CD4-positive, alpha-beta T cell treated with Interleukin-6 for 4 hours (primary cell): ENCODE measurements at regions not wholly inside any gene's neighbourhood (a gene's known extent, or its start where the extent isn't known, plus 50 kb on each side); places are given as distances from the start of the nearest gene placed in this dataset.
"Not testable (repeated sequence)": the region's sequence is repeated elsewhere in the genome, so short reads cannot be mapped to it uniquely, and the experiment has no call there.

Experiments used
- DNase-seq: peaks from one replicate; pipeline ENCODE4 v3.0.0-alpha.2; 2020; ENCODE audit warnings: mixed read lengths

DNA sequence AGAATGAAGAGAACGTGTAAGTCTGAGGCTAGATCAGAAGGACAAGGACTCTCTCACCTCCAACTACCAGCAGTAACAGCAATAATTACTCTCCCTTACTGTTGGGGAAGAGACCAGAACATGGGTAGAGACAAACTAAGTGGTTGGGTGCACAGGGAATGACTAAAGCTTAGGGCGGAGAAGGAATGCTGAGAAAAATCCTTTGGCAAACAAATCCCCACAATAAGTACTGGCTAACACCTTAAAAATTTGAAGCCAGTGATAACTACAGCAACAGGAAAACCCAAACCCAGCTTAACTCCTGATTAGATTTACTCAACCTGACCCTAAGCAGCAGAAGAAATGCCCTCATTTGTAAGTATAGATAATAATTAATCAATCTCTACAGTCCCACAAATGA lies 759.0 kb downstream of the AACS start:
- no peak for DNase-seq

DNA sequence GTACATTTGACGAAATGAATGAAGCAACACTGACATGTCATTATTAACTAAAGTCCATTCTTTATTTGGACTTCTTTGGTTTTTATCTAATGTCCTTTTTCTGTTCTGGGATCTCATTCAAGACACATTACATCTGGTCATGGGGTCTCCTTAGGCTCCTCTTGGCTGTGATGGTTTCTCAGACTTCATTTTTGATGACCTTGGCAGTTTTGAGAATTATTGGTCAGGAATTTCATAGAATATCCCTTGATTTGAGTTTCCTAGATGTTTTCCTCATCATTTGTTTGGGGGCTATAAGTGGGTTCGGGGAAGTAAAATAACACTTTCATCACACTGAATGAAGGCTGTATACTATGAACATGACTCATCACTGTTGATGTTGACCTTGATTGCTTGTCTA lies 770.6 kb downstream of the AACS start:
- no peak for DNase-seq

DNA sequence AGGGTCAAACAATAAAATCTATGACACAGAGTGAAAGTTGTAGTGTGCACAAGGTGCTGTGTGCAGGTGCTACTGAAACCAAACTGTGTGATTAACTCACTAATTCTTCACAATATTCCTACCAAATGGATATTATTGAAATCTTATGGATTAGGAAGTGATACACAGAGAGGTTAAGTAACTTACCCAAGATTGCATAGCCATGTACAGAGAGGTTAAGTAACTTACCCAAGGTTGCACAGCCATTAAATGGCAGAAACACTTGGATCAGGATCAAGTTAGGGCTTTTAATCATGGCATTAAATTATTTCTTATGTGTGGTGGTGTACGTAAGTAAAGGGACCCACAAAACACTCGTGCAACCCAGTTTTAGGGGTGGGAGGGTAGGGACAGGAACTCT lies 771.4 kb downstream of the AACS start:
- DNase-seq = no peak

DNA sequence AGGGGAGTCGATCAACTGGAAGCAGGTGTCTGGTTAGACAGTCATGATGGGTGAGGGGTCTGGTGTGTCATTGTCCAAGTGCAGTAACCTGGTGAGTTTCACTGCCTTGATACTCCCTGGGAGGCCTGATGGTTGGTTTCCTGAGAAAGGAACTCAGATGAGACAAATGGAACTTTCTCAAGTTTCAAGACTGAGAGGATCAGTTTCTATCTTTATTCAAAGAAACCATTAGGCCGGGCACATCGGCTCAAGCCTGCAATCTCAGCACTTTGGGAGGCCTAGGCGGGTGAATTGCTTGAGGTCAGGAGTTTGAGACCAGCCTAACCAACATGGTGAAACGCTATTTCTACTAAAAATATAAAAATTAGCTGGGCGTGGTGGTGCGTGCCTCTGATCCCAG lies 776.1 kb downstream of the AACS start:
- DNase-seq = no peak

DNA sequence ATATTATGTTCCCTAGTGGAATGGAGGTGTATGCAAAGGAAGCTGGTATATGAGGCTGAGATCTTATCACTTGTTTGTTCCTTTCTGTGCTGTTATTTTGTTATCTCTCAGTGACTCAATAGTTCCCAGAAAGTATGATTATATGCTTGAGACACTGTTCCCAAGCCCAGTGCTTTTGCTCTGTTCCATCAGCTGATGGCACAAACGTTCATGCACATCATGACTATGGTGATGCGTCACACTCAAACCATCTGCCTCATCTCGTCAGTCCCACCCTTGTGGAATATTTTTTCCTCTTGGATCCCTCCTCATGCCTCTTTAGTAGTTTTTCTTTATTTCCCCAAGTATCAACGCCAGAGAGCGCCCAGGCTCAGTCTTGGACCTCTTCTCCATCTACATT lies 786.9 kb downstream of the AACS start:
- no peak for DNase-seq

DNA sequence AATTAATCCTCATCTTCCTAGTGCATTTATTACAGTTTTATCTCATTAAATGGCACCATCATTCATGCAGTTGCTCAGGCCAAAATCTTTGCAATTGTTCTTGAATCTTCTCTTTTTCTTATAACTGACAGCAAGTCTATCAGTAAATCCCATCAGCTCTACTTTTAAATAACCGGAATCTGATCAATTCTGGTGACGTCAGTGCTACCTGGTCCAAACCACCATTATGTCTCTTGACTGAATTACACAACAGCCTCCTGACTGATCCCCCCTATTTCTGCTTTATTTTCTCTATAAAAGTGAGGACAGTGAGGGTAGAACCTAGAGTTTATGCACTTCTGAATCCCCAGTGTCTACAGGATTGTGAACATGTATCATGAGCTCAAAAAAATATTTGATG lies 787.4 kb downstream of the AACS start:
- DNase-seq = no peak

GRCh38 chr12:125853670-125854069 lies 788.4 kb downstream of the AACS start:
- no peak for DNase-seq

DNA sequence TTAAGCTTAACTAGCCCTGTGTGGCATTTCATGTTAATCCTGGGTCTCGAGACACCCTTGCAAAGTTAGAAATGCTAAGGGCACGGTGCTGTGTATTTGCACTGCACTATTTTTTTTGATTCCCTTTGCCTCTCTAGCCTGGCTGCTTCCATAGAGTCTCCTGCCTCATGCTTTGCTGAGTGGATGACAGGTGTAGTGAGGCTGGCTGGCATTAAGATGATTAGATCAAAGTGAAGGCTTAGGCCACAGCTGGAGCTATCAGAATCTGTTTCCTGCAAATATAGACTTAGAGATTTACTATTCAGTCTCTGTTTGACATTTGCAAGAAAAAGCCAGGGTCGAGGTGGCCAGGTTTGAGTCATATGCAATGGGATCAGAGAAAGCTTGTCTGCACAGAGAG lies 791.1 kb downstream of the AACS start:
- no peak for DNase-seq

DNA sequence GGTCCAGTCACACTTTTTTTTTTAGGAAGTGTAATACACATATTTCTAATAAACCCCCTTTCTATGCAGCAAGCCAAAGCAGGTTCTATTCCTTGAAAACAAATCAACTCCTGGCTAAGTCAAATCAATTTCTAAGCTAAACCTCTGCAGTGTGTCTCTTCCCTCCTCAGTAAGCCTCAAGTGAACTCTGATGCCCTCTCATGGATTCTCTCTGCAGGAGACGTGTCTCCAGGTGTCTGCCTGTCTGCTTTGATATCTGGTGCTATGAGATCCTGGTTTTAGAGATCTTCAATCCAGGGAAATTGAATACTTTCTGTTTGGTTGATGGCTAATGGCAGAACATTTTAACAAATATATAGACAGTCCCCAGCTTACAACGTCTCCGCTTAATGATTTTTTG lies 791.7 kb downstream of the AACS start:
- DNase-seq = no peak

DNA sequence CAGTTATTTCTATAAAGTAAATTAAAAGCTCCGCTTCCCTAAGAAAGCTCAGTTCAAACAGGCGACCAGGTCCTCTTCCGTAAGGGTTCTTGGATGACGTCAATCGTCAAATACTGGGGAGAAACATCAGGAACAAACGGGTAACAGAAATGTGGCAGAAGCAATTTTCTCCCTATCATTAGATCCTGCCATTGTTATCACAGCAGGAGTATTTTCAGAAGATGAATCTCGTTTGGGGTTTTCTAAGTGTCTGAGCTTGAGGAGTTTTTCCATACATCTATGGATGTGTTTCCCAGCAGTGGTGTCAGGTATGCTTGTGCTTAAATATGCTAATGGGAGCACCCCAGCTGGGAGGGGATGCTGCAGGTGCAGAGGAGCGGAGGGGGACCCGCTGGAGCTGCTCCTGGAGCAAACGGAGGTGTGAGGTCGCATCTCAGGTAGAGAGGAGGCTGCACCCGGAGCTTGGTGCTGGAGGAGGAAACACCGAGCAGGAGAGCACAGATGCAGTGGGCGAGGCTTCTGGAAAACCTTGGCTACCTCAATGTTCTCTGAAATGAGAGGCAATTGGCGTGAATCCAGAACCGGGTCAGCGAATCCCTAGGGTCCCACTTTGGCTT lies 795.5 kb downstream of the AACS start:
- no peak for DNase-seq

- no peak for DNase-seq
These were observed 796.4 kb downstream of the AACS start for GRCh38 chr12:125861299-125862281.

GRCh38 chr12:125865236-125865635 lies 800.0 kb downstream of the AACS start:
- not testable (repeated sequence) for DNase-seq

DNA sequence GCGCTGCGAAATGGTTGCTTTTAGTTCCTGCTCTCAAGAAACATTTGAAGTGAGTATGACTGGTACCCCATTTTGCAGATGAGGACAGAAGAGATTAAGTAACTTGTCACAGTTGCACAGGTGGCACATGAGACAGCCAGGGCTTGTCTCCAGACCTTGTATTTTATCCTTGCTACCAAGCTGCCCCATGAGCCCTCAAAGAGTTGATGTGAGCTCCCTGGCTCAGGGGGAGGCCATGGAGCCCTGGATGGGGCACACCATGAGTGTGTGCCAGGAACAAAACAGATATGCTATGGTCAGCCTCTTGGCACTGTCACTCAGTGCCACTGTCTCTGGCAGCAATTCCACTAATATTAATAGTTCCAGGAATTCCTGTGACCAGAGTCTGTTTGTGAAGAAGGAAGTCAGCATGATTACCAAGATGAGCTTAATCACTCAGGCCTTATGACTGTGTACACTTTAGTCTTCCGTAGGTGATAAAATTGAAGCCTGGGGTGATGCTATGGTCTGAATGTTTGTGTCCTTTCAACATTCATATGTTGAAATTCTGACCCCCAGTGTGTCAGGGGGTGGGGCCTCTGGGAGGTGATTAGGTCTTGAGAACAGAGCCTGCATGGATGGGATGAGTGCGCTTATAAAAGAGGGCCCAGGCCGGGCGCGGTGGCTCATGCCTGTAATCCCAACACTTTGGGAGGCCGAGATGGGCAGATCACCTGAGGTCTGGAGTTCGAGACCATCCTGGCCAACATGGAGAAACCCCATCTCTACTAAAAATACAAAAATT lies 806.8 kb downstream of the AACS start:
- DNase-seq = no peak

DNA sequence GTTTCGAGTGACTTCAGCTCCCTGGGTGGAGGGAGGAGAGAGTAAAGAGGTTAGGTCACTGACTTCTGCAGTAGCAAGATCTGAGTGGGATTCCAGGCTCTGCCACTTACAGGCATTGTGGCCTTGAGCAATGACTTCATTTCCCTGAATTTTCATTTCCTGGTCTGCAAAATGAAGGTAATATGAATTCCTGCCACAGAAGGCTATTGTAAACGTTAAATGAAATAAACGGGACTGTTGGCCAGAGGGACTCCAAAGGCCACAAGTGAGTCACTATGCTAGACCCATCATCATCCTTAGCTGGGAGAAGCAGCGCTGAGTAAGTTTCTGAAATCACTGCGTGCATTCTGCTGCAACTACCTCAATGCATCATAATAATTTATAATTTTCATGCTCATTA lies 807.8 kb downstream of the AACS start:
- no peak for DNase-seq

DNA sequence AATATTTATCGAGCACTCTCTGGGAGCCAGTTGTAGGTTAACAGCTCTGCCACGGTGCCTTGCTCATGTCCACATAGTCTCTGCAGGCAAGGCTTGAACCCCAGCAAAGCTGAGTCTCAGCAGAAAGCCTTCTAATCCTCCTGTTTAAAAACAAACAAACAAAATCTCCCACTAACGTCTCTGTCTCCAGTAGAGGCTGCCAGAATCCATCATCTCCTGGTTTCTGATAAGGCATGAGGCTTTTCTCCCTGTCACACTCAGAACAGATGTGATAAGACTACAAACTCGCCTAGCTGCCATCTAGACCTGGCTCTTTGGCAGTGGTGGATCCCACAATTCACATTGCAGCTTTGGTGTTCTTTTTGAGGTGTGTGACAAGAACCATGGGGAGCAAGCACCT lies 813.2 kb downstream of the AACS start:
- no peak for DNase-seq

DNA sequence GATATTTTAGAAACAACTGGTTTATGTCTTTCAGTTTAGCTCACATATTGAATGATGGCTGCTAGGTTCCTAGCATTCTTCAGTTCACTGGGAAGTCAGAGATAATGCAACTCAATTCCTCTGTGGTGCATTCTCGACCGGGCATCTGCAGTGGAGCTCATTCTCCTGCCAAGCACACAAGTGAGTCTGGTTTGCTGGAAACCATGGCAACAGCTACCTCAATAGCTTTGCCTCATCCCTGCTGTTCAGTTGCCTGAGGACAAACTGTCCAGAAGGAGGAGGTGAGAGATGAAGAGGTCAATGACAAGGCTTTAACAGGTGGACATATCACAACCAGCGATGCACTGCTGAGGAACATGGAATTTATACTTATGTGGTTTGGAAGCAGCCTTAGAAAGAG lies 816.9 kb downstream of the AACS start:
- no peak for DNase-seq

- no peak for DNase-seq
These were observed 823.7 kb downstream of the AACS start for GRCh38 chr12:125888921-125889320.

DNA sequence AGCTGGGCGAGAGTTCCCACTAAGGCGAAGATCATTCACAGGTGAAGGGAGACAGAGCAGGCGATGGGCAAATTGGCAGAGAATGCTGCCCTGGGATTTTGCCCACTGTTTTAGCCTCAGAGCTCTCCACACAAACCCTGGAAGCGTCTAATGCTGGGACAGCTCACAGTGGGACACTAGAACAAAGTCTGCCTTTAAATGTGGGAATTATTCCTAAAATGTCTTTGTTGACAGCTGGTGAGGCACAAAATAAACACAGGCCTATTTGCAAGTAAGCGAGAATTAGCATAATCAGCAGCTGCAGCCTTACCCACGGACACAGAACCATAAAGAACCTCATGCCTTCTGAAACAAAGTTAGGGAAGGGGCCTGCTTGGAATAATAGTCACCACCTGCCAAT lies 824.5 kb downstream of the AACS start:
- DNase-seq = no peak

DNA sequence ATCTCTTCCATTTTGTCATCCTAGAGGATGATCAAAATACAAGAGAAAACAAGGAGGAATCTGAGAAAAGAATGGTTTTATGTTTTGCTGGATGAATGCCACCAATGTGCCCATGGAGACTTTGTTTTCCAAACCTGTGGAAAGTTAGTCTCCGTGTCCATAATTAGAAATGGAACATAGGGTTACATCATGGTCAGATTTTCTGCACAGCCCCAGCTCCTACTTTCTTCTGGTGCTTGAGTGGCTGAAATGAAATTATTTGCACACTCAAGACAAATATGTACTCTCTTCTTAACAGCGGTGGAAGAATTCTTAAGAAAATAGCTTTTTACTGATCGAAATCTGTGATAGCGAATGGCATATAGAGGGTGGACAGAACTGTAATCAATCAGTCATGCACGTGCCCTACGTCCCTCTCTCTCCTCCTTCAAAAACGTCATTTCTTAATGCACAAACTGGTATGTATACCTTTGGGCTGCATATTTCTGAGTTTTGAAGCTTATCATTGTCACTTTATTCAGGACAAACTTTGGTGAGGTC lies 825.2 kb downstream of the AACS start:
- DNase-seq = no peak

GRCh38 chr12:125890971-125891370 lies 825.7 kb downstream of the AACS start:
- DNase-seq = no peak

GRCh38 chr12:125892276-125892675 lies 827.0 kb downstream of the AACS start:
- no peak for DNase-seq

DNA sequence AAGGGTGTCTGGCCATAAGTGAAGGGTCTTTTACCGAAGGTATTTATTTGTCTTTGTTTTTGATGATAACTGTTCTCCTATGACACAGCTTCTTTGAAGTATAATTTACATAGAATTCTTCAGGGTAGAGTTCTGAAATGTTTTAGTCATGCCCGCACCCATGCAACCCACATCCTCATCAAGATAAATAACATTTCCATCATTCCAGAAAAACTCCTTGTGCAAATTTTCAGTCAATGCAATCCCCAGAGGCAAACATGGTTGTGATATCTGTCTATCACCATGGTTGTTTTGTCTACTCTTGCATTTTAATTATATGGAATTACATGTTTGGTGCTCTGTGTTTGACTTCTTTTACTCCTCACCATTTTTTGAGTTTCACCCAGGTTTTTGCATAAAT lies 837.8 kb downstream of the AACS start:
- DNase-seq = no peak

- DNase-seq = no peak
These were observed 842.1 kb downstream of the AACS start for GRCh38 chr12:125907351-125907750.
